ENCODE measurements at regions not wholly inside any gene's neighbourhood (a gene's known extent, or its start where the extent isn't known, plus 50 kb on each side); places are given as distances from the start of the nearest gene placed in this dataset.

DNA sequence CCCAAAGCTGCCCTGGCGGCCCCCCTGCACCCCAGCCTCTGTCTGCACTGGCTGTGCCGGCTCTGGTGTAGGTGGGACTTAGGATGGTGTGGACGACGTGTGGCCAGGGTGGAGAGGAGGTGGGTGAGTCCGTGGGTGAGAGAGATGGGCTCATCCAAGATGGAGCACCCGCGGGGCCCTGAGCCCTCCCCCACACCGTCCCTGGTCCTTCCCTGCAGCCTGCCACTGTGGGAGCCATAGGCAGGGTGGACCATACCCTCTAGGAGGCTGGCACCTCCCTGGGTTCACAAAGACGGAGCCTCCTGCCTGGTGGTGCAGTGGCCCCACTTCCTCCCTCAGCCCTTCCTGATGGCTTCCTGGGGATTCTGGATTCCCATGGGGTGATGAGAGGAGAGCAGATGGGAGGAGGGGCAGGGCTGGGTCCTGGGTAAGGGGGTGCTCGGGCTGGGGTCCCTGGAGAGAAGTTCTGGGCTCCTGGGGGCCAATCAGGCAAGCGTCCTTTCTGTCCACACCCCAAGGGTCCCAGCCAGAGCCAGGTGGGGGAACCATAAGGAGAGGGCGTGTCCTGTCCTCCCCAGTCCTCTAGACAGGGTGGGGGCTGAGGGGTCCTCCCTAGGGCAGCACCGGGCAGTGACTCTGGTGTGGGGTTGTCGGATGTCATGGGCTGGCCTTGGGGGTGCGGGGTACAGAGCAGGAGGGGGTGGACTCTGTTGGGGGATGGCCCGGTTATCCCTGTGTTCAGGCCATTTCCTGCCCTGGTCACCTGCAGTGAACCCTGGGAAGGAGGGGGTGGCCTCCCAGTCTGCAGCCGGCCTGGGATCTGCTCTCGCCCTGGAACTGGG, 384.8 kb downstream of the TMEM121 start:
- TF ChIP-seq, protein P1, sequence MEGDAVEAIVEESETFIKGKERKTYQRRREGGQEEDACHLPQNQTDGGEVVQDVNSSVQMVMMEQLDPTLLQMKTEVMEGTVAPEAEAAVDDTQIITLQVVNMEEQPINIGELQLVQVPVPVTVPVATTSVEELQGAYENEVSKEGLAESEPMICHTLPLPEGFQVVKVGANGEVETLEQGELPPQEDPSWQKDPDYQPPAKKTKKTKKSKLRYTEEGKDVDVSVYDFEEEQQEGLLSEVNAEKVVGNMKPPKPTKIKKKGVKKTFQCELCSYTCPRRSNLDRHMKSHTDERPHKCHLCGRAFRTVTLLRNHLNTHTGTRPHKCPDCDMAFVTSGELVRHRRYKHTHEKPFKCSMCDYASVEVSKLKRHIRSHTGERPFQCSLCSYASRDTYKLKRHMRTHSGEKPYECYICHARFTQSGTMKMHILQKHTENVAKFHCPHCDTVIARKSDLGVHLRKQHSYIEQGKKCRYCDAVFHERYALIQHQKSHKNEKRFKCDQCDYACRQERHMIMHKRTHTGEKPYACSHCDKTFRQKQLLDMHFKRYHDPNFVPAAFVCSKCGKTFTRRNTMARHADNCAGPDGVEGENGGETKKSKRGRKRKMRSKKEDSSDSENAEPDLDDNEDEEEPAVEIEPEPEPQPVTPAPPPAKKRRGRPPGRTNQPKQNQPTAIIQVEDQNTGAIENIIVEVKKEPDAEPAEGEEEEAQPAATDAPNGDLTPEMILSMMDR (IDR thresholded peaks at IDR 0.05; ENCODE audit: low read depth, low read length, poor library complexity, severe bottlenecking) = no peak
- no peak for TF ChIP-seq EZH2phosphoT487 (IDR thresholded peaks at IDR 0.05; ENCODE audit: borderline replicate concordance, low read length)

All from DOHH2 (cell line).